Effector CD8-positive, alpha-beta T cell (primary cell): ENCODE measurements at regions not wholly inside any gene's neighbourhood (a gene's known extent, or its start where the extent isn't known, plus 50 kb on each side); places are given as distances from the start of the nearest gene placed in this dataset.
A peak's percentile ranks its signal among the peaks of the same experiment; 100 is the strongest.
"Not testable (repeated sequence)": the region's sequence is repeated elsewhere in the genome, so short reads cannot be mapped to it uniquely, and the experiment has no call there.

Experiments
- DNase-seq: peaks from one replicate; lab custom pipeline; 2025; lab: John Stamatoyannopoulos, UW

GRCh38 chrX:41003506-41004270 lies 81.6 kb upstream of the USP9X start:
- DNase-seq = no peak

DNA sequence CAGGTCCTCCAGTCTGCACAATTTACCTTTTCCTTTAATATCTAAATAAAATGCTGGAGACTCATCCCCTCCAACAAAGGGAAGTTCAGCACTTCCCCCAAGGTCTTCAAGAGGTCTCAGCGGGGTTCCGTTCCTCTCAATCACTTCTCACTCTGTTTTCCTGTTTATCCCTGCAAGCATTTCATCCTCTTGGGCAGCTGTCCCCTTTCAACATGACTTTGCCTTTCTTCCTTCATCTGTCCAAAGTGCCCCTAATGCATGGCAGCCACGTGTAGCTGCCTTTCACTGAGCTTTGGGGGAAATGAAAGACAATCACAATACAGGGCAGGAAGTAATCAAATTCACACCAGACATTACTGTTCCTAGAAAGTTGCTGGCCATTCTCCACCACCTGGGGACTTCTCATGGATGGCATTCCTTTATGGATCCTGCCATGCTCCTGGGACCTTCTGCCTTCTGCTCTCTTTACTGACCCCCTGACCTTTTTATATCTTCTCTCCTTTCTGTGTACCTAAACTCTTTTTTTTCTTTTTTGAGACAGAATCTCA lies 79.7 kb upstream of the USP9X start:
- no peak for DNase-seq

- DNase-seq = peak; percentile 1
Observed at GRCh38 chrX:41009850-41010846, 75.1 kb upstream of the USP9X start.

GRCh38 chrX:41014776-41015360 lies 70.4 kb upstream of the USP9X start:
- DNase-seq = no peak

GRCh38 chrX:41017785-41018184 lies 67.5 kb upstream of the USP9X start:
- not testable (repeated sequence) for DNase-seq

DNA sequence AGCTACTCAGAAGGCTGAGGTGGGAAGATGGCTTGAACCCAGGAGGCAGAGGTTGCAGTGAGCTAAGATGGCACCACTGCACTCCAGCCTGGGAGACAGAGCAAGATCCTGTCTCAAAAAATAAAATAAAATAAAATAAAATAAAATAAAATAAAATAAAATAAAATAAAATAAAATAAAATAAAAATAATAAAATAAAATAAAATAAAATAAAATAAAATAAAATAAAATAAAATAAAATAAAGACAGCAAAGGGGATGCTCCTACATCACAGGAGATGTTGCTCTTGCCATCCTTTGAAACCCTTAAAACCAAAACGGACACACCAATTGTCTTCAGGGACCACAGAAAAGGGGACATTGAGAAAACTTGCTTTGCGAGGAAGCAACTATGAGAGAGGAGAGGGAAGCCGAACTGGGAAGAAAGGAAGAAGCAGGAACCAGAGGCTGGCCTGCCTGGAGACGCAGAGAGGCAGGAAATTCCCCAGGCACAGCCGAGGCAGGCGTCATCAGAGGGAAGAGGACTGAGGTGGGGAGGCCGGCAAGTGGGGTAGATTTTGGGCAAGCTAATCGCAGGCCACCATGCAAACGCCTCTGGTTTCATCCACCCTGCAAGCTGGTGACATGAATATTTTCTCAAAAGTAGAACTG lies 66.7 kb upstream of the USP9X start:
- DNase-seq = not testable (repeated sequence)

DNA sequence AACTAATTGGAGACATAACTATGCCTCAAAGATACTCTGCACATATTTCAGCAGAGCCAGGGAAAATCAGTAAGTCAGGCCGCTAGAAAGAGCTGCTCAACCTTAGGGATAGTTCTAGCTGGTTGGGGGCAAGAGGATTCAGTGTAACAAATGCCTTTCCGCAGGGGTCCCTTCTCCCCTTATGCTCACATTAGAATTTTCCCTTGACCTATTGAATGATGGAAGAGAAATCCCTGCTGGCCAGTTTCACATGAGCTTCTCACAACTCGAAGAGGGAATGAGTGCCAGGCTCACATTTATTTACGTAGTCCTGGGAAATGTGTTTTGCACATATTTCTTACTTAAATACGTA lies 66.2 kb upstream of the USP9X start:
- DNase-seq = no peak

GRCh38 chrX:41022566-41022965 lies 62.7 kb upstream of the USP9X start:
- DNase-seq = no peak

GRCh38 chrX:41023098-41023497 lies 62.1 kb upstream of the USP9X start:
- no peak for DNase-seq

GRCh38 chrX:41024335-41024734 lies 60.9 kb upstream of the USP9X start:
- DNase-seq = not testable (repeated sequence)

- DNase-seq = no peak
Observed at GRCh38 chrX:41024755-41025154, 60.5 kb upstream of the USP9X start.

DNA sequence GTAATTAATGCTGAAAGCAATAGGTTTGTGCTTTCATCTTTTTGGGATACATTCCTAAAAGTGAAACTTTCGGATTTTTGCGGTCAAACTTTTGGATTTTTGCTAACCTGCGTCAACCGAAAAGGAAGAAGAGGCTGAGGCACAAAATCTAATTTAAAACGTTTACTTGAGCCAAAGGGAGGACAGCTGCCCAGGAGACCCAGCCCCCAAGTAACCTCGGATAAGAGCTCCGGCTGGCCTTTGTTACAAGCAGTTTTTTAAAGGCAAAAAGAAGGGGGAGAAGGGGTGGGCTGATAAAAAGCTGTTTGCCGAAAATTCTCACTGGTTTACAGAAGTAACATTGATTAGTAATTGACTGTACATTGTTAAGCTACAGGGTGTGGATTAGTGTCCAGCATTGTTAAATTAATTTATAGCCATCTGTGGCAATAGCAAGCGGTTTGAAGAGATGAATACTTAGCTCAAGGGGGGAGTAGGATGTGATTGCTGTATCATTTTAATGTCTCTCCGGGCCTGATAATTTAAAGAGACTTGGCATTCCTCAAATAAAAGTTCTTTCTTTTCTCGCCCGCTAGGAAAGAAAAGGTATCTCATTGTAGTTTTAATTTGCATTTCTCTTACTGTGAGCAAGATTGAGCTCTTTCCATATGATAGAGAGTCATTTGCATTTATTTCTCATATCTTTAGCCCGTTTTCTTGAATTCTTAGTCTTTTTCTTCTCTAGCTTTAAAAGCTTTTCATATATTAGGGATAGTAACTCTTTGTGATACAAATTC lies 59.1 kb upstream of the USP9X start:
- no peak for DNase-seq

DNA sequence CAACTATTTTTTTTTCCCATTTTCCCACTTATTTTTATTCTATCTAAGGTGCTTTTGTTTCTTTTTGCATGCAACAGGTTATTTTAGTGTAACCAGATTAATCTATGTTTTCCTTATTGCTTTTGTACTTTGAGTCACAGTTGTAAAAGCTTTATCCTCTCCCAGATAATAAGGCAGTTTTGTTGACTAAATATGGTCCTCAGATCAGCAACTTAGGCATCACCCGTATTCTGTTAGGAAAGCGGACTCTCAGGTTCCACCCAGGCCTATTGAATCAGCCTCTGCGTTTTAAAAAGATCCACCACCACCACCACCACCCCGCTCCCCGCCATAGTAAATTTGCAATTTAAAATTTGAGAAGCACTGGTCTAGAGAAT lies 58.6 kb upstream of the USP9X start:
- no peak for DNase-seq

- DNase-seq = no peak
Observed at GRCh38 chrX:41029332-41029731, 55.9 kb upstream of the USP9X start.

DNA sequence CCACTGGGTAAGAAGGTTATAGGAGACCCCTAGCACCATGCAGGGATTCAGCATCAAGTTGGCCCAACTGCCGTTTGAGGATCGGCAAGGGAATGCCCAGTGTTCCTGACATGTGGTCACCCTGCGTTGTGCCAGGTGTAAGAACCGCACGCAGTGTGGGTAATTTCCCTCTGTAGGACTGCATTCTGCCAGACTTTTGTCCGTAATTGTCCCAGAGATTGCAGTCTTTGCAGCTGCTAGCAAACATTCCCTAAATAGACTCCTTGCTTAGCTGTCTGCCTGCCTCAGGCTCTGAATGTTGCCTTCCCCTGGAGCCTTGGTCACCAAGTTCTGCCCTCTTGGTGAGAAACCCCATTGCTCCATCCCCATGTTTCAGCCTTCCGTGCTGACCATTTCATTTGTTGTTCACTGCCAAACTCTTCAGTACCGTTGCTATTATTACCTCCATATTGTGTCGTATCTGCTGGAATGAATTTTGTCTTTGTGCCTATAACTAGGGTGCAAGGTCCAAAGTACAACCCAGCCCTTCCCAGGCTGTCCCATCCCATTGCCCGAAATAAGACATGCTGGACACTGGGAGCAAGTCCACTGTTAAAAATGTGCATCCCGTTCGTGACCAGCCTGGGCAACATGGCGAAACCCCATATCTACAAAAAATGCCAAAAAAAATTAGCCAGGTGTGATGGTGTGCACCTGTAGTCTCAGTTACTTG lies 53.8 kb upstream of the USP9X start:
- DNase-seq = no peak

DNA sequence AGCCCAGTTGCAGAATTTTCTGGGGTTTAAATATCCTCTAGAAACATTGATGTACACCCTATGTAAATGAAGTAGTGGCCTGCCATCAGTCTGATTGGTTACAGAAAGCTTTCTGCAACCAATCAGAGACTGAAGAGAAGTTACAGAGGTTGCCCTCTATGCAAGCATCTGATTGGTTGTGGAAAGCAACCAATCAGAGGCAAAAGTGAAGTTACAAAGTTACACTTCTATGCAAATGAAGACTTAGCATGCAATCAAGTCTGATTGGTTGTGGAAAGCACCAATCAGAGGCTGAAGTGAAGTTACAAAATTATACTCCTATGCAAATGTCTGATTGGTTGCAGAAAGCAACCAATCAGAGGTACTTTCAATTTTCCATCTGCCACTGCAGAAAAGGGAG lies 51.9 kb upstream of the USP9X start:
- no peak for DNase-seq

- DNase-seq = not testable (repeated sequence)
Observed at GRCh38 chrX:41034902-41035301, 50.3 kb upstream of the USP9X start.
